ENCODE measurements at regions not wholly inside any gene's neighbourhood (a gene's known extent, or its start where the extent isn't known, plus 50 kb on each side); places are given as distances from the start of the nearest gene placed in this dataset.

DNA sequence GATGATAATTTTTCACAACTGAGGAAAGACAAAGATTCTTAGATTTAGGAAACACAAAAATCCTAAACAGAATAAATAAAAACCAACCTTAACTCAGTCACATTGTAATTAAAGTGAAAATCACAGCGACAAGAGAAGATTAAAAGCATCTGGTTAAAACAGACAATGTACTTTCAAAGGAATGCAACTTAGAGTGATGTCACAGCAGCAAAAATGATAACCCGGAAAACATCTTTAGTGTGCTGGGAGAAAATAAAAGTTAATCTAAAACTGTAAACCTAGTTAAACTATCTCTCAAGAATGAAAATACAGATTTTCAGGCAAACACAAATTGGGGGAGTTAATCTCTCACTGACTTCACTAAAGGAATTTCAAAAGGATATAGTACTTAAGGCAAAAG is 76.8 kb upstream of the OGFRL1 start:
- Histone ChIP-seq H3K4me1 (ENCODE audit: low read depth, poor library complexity, severe bottlenecking) (no peaks in the 10 kb centered on the region), H3K36me3 (ENCODE audit: insufficient read depth) (no peaks in the 10 kb centered on the region), H3K4me2 (no peak overlapping the region), H3K27me3 (ENCODE audit: insufficient read depth, low read depth) (no peaks in the 10 kb centered on the region), H3K79me2 (ENCODE audit: insufficient read depth, low read depth) (no peaks in the 10 kb centered on the region), H3K4me3 (IDR thresholded peaks at IDR 0.05; ENCODE audit: insufficient read depth, low read depth, low read length) (no peak overlapping the region), H3K9ac (no peak overlapping the region), H3K27ac (no peak overlapping the region), H2AFZ (ENCODE audit: low read depth) (no peak overlapping the region), H4K20me1 (ENCODE audit: insufficient read depth) (no peaks in the 10 kb centered on the region)
- TF ChIP-seq, protein P1, sequence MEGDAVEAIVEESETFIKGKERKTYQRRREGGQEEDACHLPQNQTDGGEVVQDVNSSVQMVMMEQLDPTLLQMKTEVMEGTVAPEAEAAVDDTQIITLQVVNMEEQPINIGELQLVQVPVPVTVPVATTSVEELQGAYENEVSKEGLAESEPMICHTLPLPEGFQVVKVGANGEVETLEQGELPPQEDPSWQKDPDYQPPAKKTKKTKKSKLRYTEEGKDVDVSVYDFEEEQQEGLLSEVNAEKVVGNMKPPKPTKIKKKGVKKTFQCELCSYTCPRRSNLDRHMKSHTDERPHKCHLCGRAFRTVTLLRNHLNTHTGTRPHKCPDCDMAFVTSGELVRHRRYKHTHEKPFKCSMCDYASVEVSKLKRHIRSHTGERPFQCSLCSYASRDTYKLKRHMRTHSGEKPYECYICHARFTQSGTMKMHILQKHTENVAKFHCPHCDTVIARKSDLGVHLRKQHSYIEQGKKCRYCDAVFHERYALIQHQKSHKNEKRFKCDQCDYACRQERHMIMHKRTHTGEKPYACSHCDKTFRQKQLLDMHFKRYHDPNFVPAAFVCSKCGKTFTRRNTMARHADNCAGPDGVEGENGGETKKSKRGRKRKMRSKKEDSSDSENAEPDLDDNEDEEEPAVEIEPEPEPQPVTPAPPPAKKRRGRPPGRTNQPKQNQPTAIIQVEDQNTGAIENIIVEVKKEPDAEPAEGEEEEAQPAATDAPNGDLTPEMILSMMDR (conservative IDR thresholded peaks at IDR 0.05; ENCODE audit: low read depth, low read length): no peak

DNA sequence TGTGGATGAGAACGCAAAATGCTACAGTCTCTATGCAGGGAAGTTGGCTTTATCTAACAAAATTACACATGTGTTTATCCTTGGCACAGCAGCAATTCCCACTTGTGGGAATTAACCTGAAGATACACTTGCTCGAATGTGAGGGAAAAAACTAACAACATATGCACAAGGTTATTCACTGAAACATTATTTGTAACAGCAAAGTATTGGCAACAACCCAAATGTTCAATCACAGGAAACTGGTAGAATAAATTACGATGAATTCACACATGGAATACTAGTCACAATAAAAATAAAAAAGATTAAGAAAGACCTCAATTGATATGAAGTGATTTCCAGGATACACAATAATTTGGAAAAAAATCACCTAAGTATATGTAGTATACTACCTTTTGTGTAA is 68.1 kb upstream of the OGFRL1 start:
- Histone ChIP-seq H4K20me1 (ENCODE audit: insufficient read depth) (no peaks in the 10 kb centered on the region), H3K4me1 (ENCODE audit: low read depth, poor library complexity, severe bottlenecking) (no peaks in the 10 kb centered on the region), H2AFZ (ENCODE audit: low read depth) (no peak overlapping the region), H3K36me3 (ENCODE audit: insufficient read depth) (no peaks in the 10 kb centered on the region), H3K9ac (no peak overlapping the region), H3K4me2 (no peak overlapping the region), H3K79me2 (ENCODE audit: insufficient read depth, low read depth) (no peaks in the 10 kb centered on the region), H3K27ac (no peak overlapping the region), H3K4me3 (IDR thresholded peaks at IDR 0.05; ENCODE audit: insufficient read depth, low read depth, low read length) (no peak overlapping the region), H3K27me3 (ENCODE audit: insufficient read depth, low read depth) (no peaks in the 10 kb centered on the region)
- TF ChIP-seq, protein P1 (conservative IDR thresholded peaks at IDR 0.05; ENCODE audit: low read depth, low read length): no peak

DNA sequence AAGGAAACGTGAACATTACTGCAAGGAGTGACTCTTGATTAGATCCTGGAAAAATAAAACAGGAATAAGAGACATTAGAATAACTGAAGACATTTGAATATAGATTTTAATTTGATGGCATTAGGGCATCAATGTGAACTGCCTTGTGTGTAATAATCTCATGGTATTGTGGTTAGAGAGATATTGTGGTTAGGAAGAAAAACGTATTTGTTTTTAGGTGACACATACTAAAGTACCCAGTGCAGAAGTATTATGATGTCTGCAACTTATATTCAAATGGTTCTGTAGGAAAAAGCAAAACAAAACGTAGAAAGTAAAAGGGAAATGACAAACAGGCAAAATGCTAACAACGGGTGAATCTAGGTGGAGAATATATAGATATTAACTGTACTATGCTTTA is 65.9 kb upstream of the OGFRL1 start:
- Histone ChIP-seq H4K20me1 (ENCODE audit: insufficient read depth) (no peaks in the 10 kb centered on the region), H3K79me2 (ENCODE audit: insufficient read depth, low read depth) (no peaks in the 10 kb centered on the region), H3K36me3 (ENCODE audit: insufficient read depth) (no peaks in the 10 kb centered on the region), H3K4me1 (ENCODE audit: low read depth, poor library complexity, severe bottlenecking) (no peaks in the 10 kb centered on the region), H3K4me3 (IDR thresholded peaks at IDR 0.05; ENCODE audit: insufficient read depth, low read depth, low read length) (no peak overlapping the region), H2AFZ (ENCODE audit: low read depth) (no peak overlapping the region), H3K27me3 (ENCODE audit: insufficient read depth, low read depth) (no peaks in the 10 kb centered on the region), H3K4me2 (no peak overlapping the region), H3K27ac (no peak overlapping the region), H3K9ac (no peak overlapping the region)
- TF ChIP-seq, protein P1 (conservative IDR thresholded peaks at IDR 0.05; ENCODE audit: low read depth, low read length): no peak

DNA sequence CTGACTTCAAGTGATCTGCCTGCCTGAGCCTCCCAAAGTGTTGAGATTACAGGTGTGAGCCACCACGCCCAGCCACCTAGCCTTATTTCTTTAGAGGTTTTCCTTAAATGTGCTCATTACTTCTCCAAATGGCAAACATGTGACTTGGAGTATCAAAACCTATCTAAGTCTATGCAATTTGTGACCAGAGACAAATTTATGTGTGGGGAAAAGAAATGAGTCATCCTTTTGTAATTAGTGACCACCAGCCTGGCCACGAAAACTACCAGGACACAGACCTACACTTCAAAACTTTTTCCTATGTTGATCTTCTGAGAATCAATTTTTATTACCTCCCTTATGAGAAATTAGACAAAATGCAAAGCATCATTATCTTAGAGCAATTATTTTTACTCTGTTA is 64.6 kb upstream of the OGFRL1 start:
- Histone ChIP-seq H3K4me3 (IDR thresholded peaks at IDR 0.05; ENCODE audit: insufficient read depth, low read depth, low read length) (no peak overlapping the region), H3K36me3 (ENCODE audit: insufficient read depth) (no peaks in the 10 kb centered on the region), H3K27ac (no peak overlapping the region)

More for the DNA sequence above, 64.6 kb upstream of the OGFRL1 start:
- H3K9ac ChIP-seq: no peak overlapping the region
- TF ChIP-seq, protein P1 (conservative IDR thresholded peaks at IDR 0.05; ENCODE audit: low read depth, low read length): no peak
- no peaks in the 10 kb centered on the region for H3K79me2 ChIP-seq (ENCODE audit: insufficient read depth, low read depth)
- no peak overlapping the region for H3K4me2 ChIP-seq
- no peak overlapping the region for H2AFZ ChIP-seq (ENCODE audit: low read depth)
- H3K4me1 ChIP-seq (ENCODE audit: low read depth, poor library complexity, severe bottlenecking): no peaks in the 10 kb centered on the region
- no peaks in the 10 kb centered on the region for H3K27me3 ChIP-seq (ENCODE audit: insufficient read depth, low read depth)
- no peaks in the 10 kb centered on the region for H4K20me1 ChIP-seq (ENCODE audit: insufficient read depth)
